ENCODE measurements at regions not wholly inside any gene's neighbourhood (a gene's known extent, or its start where the extent isn't known, plus 50 kb on each side); places are given as distances from the start of the nearest gene placed in this dataset.

- no peak overlapping the region for H3K4me3 ChIP-seq (ENCODE audit: low read length)
- peak; percentile 25 for DNase-seq (ENCODE audit: low read depth)
- no peak for TF ChIP-seq CTCF (conservative IDR thresholded peaks at IDR 0.05; ENCODE audit: low read depth, low read length)
Measured at GRCh38 chr3:148175214-148175613, 522.5 kb upstream of the AGTR1 start.

GRCh38 chr3:148178503-148178902 lies 519.2 kb upstream of the AGTR1 start:
- no peak overlapping the region for H3K4me3 ChIP-seq (ENCODE audit: low read length)
- DNase-seq (ENCODE audit: low read depth): no peak
- no peak for TF ChIP-seq CTCF (conservative IDR thresholded peaks at IDR 0.05; ENCODE audit: low read depth, low read length)

GRCh38 chr3:148184798-148185197 lies 512.9 kb upstream of the AGTR1 start:
- no peak overlapping the region for H3K4me3 ChIP-seq (ENCODE audit: low read length)
- no peak for DNase-seq (ENCODE audit: low read depth)
- no peak for TF ChIP-seq CTCF (conservative IDR thresholded peaks at IDR 0.05; ENCODE audit: low read depth, low read length)

- no peak for TF ChIP-seq CTCF (conservative IDR thresholded peaks at IDR 0.05; ENCODE audit: low read depth, low read length)
- no peak overlapping the region for H3K4me3 ChIP-seq (ENCODE audit: low read length)
- no peak for DNase-seq (ENCODE audit: low read depth)
Measured at GRCh38 chr3:148186881-148187280, 510.8 kb upstream of the AGTR1 start.

GRCh38 chr3:148187296-148187695 lies 510.4 kb upstream of the AGTR1 start:
- no peak overlapping the region for H3K4me3 ChIP-seq (ENCODE audit: low read length)
- no peak for DNase-seq (ENCODE audit: low read depth)
- TF ChIP-seq CTCF (conservative IDR thresholded peaks at IDR 0.05; ENCODE audit: low read depth, low read length): no peak

- no peak for DNase-seq (ENCODE audit: low read depth)
- TF ChIP-seq CTCF (conservative IDR thresholded peaks at IDR 0.05; ENCODE audit: low read depth, low read length): no peak
- H3K4me3 ChIP-seq (ENCODE audit: low read length): no peak overlapping the region
Measured at GRCh38 chr3:148190441-148190990, 507.2 kb upstream of the AGTR1 start.

GRCh38 chr3:148191966-148192365 lies 505.7 kb upstream of the AGTR1 start:
- no peak for DNase-seq (ENCODE audit: low read depth)
- TF ChIP-seq CTCF (conservative IDR thresholded peaks at IDR 0.05; ENCODE audit: low read depth, low read length): no peak
- H3K4me3 ChIP-seq (ENCODE audit: low read length): no peak overlapping the region
